Testis (tissue), 2 donors: ENCODE measurements at regions not wholly inside any gene's neighbourhood (a gene's known extent, or its start where the extent isn't known, plus 50 kb on each side); places are given as distances from the start of the nearest gene placed in this dataset.

Experiments
- CTCF ChIP-seq, 3 experiments: fragments of 450-650 bp in 2 of 3; fragments of 200-600 bp in 1 of 3; sonication (generic) in 1 of 3; IDR thresholded peaks; one replicate each; pipeline ENCODE4 v1.5.1; 2016 to 2019; ENCODE audit warnings: antibody characterized with exemption in 3 of 3, mild to moderate bottlenecking in 2 of 3, moderate library complexity in 1 of 3
- POLR2A ChIP-seq: fragments of 450-650 bp; IDR thresholded peaks from one replicate; pipeline ENCODE4 v1.6.1; 2017; ENCODE audit warnings: antibody characterized with exemption, mild to moderate bottlenecking, moderate library complexity

GRCh38 chr16:81166417-81167300, 70.5 kb upstream of the GCSH start:
- TF ChIP-seq CTCF (IDR thresholded peaks at IDR 0.05) (no peak), POLR2A (no peak)
